GM12892 (cell line): ENCODE measurements at regions not wholly inside any gene's neighbourhood (a gene's known extent, or its start where the extent isn't known, plus 50 kb on each side); places are given as distances from the start of the nearest gene placed in this dataset.

Experiments used
- POLR2A ChIP-seq: IDR thresholded peaks from 2 replicates; pipeline ENCODE4 v1.6.1; 2011; ENCODE audit warnings: low read depth, low read length, control low read depth
- TAF1 ChIP-seq: IDR thresholded peaks from 2 replicates; pipeline ENCODE4 v1.6.1; 2011; ENCODE audit warnings: low read depth, mild to moderate bottlenecking, control low read depth, low read length, borderline replicate concordance

GRCh38 chr18:73797419-73797818 is 350.2 kb downstream of the FBXO15 start:
- TF ChIP-seq TAF1 (no peak), POLR2A (no peak)
